GM21360 (cell line): ENCODE measurements at regions not wholly inside any gene's neighbourhood (a gene's known extent, or its start where the extent isn't known, plus 50 kb on each side); places are given as distances from the start of the nearest gene placed in this dataset.
A peak's percentile ranks its signal among the peaks of the same experiment; 100 is the strongest.
"Not testable (repeated sequence)": the region's sequence is repeated elsewhere in the genome, so short reads cannot be mapped to it uniquely, and the experiment has no call there.

ENCODE experiments used
- ATAC-seq: cut with Tn5 transposase; IDR thresholded peaks from one replicate; pipeline ENCODE4 v1.9.1; 2021; ENCODE audit warnings: mild to moderate bottlenecking, moderate library complexity; ENCODE audit not compliant: unreplicated experiment

DNA sequence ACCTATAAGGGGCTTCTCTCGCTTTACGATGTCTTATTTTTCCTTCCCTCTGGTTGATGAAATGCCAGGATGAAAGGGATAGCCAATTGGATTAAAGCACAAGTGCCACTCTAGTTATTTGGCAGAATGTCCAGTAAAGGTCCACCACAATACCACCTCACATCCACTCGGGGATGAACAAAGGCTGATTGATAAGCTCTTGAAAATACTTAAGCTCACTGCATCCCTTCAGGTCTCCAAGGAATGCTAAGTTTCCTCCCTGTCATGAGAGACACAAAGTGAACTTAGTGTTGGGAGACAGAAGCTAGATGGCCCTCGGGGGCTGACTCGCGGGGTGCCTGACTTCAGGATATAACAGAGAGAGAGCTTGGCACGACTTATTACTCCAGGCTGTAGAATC is 185.9 kb upstream of the ZNF644 start:
- ATAC-seq, result not testable (repeated sequence)

DNA sequence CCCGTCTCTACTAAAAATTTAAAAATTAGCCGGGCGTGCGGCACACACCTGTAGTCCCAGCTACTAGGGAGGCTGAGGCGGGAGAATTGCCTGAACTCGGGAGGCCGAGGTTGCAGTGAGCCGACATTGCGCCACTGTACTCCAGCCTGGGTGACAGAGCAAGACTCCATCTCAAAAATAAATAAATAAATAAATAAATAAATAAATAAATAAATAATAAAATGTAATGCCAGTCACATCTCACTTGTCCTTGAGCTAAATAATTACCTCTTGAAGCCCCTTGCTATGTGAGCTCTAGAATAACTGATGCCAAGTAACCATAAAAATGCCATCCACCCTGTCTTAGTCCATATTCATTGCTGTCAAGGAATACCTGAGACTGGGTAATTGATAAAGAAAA is 182.3 kb upstream of the ZNF644 start:
- not testable (repeated sequence) for ATAC-seq

DNA sequence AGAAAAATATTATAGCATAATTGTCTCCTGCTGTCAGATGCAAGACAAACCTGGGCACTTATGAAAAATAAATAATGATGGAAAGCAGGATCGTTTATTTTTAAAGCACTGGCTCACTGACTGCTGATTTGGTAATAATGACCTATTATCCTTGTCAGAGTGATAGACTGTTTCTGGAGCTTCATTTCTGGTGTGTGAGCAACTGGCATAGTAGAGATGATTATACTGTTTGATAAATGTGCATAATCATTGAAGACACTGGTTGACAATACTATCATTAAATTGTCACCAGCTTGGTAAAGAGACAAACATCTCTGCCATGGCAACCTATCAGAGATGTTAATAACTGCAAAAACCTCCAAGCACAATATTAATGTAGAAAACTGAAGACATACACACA is 179.9 kb upstream of the ZNF644 start:
- ATAC-seq, result no peak

DNA sequence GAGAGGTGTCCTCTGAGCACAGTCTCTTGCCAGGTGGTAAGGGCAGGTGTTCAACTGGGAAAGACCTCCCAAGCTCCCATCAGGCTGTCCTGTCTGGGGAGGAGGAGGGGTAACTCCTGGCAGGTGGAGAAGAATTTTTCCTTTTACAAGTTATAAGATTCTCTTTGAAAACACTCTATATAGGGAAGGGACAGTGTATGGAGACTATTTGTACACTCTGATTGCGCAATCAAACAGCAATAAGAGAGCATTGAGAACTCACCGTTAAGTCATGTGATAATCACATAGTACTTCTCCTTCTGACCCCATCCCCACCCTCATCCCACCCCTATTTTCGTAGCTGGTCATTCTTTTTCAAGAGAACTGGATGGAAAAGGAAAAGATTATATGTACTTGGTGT is 179.3 kb upstream of the ZNF644 start:
- ATAC-seq, result no peak

DNA sequence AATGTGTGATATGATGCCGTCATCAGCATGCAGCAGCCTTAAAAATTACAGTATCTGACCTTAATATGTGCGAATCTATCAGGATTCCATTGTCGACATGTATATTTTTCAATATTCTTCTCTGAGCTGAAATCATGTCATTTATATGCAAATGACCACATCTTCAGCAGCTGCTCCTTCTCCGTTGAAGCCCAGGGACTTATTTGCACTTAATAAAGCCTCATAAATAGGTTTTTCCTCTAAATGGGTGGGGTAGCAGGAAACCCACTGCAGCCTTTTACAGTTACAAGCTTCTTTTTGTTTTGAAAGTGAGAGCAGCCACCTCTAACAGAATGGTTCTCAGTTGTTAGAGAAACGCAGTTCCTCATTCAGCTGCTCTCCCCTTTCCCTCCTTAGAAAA is 178.8 kb upstream of the ZNF644 start:
- no peak for ATAC-seq

DNA sequence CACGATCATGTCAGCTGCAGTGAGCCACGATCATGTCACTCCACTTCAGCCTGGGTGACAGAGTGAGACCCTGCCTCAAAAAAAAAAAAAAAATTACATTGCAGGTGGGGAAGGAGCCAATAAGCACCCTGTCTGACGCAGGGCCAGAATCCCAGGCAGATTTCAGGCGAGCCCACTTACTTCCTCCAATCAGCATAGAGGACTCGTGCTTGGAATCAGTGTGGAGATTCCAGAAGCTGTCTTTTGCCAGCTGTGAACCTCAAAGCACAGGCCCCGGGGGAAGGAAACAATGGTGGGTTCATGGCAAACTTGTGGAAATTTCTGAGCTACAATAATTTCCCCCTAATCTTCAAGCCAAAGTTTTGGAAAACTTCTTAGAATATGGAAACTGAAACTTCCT is 178.2 kb upstream of the ZNF644 start:
- ATAC-seq, result no peak

DNA sequence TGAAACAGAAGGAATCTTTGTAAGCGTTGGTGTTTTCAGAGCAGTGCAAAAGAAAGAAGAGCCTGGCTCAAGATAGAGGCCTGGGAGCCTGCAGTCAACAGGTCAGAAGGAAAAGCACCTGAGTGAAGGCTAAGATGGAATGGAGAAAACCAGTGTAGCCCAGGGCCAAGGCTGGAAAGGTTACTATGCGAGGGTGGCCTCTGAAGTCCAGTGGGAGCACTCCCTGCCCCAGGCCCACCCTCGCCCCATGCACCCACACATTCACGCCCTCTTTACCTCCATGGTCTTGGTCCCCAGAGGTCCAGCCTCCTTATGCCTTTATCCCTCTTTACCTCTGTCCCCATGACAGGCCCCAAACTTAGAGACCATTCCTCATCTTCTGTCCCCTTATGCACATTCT is 169.2 kb upstream of the ZNF644 start:
- no peak for ATAC-seq

DNA sequence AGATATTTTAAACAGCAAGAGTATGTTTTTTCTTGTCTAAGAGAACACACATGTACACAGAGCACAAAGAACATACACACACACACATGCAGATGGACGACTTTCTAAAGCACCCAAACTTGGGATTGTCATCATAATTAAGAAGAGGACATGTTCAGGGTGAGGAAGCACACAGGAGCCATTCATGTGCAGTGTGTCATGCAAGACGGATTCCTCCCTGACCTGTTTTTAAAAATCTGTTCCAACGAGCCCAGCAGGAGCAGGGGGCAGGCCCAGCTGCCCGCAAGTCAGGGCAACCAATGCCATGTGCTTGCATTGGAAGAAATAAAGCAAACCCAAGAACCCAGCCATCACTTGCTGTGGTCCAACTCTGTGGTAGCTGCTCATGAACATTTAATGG is 167.3 kb upstream of the ZNF644 start:
- ATAC-seq, result no peak

DNA sequence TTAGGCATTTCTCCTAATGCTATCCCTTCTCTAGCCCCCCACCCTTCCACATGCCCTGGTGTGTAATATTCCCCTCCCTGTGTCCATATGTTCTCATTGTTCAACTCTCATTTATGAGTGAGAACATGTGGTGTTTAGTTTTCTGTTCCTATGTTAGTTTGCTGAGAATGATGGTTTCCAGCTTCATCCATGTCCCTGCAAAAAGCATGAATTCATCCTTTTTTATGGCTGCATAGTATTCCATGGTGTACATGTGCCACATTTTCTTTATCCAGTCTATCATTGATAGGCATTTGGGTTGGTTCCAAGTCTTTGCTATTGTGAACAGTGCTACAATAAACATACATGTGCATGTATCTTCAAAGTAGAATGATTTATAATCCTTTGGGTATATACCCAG is 161.0 kb upstream of the ZNF644 start:
- ATAC-seq, result not testable (repeated sequence)

DNA sequence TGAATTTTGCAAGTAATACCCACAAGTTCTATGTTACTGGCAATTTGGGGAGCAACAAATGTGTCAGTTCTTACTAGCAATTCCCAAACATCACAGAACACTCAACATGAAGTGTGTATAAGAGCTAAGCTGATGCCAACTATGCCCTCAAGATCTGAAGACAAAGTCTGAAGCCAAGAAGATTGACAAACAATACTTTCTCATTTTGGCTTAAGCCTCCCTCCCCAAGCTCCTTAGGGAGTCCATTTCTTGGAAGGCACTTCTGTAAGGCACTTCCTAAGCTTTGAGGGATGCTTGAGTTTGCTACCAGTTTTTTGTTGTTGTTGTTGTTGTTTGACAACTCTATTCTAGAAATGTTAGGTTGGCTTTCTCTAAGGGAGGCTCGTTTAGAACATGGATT is 154.4 kb upstream of the ZNF644 start:
- ATAC-seq, result no peak

DNA sequence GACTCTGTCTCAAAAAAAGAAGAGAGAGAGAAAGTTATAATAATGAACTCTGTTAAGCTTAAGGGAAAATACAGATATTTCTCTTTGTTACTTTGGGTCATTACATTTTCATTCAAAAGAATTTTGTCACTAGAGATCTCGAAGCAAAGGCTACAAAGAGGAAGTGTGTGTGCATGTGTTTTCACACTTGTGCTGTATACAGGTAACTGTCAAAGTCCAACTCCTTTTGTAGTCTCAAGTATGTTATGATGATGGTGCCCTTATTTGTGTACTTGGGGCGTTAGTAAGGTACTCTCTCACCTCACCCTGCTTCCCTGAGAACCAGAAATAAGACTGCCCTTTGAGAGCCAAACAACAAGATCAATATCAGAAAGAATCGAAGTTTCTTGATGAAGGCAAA is 152.9 kb upstream of the ZNF644 start:
- ATAC-seq, result no peak

DNA sequence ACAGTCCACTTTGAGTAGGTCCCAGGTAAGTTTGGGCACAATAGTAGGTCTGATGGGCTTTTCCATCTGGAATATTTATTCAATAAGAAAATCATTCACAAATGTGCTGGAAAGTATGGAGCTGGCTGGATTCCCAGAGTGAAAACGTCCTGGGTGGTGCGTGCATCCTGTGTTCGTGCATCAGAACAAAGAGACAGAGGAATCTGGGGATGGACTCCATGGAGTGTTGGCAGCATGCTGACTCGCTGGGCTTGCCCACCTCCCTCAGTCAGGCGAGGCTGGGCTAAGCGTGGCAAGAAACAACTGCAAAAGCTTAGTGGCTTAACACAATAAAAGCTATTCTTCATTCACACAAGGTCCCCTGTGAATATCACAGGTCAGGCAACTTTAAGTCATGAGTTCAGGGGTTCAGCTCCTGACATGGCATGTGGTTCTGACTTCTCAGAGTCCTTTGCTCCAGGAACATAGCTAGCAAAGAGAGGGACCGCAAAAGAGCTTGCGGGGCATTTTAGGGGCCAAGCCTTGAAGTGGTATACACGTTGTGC is 151.6 kb upstream of the ZNF644 start:
- no peak for ATAC-seq

DNA sequence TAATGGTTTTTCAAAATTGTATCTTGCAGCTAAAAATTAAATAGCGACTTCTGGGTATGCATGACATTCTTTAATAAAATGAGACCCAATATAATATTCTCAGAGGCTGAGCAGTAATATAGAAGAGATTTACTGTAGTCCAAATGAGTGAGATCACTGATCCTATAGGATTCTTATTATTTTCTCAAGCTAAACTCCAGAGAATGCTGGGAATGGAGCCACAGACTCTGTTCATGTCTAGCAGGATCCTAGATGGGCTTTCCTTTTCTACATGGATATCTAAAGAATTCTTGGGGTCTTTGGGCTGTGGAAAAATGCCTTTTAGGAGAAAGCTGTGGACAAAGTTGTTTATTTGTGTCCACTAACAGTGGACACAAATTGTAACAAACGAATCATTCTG is 150.7 kb upstream of the ZNF644 start:
- ATAC-seq, result no peak

DNA sequence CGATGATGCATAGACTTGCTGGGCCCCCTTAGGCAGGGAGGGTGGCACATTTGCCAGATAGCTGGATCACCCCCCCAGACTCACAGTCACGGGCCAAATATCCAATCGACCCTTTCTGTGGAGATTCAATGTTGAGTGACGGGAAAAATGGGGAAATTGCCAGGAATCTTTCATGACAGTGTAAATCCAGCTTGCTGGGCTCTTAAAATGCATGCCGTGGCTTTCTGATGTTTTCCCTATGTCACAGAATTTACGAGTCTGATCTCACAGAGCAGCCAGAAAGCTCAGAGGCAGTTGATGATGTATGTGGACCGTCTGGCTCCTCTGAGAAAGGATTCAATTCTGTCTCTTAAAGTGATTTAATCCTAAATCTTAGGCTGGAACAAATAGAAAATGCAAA is 150.1 kb upstream of the ZNF644 start:
- no peak for ATAC-seq

DNA sequence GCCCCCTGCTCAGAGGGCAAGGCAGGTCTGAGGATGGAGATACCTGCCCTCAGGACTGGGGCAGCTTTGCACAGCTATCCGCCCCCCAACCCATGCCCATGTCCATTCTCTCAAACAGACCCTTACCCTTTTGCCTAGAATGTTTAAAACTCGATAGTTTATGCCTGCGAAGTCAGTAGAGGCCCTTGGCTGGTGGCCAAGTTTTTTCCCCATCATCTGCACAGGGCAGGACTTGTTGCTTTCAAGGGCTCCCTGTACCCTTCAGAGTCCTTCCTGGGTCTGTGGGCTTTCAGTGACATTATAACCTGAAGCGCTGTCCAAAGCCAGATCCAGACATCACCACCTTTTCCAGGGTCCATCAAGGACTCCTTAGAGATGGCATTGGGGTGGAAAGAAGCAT is 148.7 kb upstream of the ZNF644 start:
- no peak for ATAC-seq

DNA sequence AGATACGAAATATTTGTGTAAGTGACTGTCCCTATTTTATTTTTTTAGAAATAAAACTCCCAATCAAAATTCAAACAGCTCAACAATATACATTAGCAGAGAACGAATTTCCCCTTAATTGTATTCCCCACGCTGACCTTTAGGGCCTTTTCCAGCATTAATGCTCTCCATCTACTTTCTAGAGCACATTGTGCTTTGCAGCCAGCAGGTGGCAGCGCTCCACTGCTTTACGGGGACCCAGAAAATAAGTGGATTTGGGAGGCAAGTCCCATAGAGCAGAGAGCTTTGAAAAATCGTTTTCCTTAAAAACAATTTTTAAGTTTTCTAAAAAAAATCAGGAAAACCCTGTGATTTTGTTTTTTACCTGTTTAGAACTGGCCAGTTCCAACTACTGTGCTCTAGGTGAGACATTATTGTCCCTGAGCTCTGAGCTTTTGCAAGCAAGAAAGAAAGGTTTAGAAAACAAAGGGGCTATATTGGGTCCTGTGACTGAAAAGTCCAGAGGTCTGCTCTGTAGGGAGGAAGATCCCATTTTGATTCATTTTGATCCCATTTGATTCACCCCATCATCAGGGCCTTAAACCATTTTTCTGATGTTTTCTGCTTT is 144.4 kb upstream of the ZNF644 start:
- ATAC-seq, result no peak

DNA sequence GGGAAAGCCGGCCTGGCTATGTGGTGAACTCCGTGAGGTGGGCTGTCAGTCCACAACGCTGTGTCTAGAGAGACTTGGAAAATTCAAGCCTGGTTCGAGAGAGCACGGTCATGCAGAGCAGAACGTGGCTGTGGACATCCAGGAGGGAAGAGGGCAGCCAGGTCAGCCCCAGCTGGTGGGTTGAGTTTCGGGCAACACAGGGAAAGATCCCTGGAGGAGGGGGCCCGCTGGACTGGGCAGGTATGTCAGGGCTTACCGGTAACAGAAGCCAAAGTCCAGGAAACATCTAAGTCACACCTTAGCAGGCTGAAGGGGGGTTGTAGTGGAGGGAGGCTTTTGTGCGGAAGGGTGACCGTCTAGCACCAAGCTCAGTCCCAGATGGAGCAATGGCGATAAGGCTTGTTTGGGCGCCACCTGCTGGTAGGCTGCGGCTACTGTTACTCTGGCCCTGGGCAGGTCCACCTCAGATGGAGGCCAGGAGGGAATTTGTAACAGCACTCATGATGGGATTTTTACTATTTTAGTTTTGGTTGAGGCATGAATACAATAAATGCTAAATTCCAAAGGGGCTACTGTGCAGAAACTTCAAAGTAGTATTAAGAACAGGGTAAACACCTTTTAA is 143.3 kb upstream of the ZNF644 start:
- peak; percentile 85 for ATAC-seq

DNA sequence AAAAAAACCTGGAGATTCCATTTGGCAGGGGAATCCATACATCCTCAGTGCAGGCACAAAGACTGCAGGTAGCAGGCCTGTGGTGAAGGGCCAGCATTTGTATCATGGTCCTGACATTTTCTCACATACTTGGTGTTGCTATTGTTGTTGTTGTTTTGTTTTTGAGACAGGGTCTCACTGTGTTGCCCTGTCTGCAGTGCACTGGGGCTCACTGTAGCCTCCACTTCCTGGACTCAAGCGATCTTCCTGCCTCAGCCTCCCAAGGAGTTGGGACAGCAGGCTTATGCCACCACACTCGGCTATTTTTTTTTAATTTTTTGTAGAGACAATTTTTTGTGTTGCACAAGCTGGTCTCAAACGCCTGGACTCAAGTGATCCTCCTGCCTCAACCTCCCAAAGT is 140.8 kb upstream of the ZNF644 start:
- no peak for ATAC-seq

DNA sequence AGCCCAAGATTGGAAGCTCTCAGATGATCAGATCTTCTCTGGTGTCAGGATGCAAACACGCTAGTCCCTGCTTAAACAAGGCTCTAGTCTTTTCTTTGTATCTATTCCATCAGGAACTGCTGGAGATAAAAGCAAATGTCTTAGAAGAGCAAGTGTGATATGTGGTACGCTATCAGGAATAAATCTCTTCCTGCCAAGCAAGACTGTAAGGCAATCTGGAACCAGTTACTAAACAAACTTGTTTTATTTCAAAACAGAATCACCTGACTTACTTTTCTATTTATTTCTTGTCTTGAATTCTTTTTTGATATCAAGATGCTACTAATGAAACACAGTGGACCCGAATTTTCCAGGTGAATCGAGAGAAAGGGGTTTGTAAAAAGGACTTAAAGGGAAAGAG is 139.9 kb upstream of the ZNF644 start:
- ATAC-seq, result no peak

DNA sequence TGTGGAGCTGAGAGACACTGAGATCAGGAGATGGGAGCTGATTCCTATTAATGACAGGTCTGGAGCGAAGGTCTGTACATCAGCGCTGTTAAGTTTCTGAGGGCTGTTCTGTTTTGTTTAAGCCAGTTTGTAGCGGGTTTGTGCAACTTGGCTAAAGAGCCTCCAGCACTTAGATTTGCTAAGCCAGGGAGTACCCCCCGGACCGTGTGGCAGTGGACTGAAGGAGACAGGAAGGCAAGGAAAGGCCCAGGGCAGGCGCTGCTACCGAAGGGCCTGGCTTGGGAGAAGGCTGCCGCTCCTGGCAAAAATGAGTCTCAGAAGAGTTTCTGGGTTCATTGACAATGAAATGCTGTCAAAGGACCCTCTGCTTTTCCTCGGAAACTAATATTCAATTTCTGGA is 139.3 kb upstream of the ZNF644 start:
- no peak for ATAC-seq

DNA sequence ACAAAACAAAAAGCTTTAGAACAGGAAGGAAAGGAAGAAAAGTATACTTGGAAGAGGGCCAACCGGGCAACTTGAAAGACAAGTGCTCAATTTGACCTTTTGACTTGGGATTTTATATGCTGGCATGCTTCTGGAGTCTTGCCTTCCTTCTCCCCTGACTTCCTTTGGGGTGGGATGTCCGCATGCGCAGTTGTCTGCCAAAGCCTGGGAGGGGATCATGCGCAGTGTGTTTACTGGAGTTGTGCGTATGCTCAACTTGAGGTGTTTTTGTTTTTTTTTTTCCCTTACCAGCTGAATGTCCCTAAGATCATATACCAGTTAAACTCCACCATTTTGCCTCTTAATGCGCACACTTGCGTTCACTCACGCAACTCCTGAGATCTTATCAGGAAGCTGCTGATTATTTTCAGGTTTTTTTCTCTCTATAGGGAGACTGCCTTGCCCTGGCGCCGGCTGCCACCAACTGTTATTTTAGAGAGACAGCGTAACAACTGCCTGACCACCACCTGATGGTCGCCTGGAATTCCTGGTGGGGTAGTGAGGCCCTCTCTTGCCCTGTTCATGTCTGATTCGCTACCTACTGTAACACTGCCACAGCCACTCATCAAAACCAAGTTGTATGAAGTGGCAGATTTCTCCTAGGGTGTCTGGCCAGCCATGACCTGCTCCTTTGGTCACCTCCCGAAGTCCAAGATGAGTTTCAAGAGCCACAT is 138.7 kb upstream of the ZNF644 start:
- ATAC-seq, result no peak

DNA sequence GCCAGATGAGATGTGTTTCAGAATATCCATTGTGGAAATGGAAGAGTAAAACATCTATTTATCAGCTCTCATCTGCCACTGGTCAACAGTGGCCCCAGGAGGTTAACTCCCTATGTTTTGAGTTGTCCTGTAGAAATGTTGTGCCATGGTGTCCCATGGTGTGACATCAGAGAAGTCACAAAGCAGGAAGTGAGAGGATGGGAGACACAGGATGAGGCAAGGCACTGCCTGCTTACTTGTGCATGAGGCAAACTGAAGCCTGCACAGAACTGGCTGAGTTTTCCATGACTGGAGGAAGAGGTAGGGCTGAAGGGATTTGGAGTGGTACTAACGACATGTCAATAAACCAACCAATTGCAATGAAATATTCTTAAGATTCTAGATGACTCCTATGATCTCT is 131.5 kb upstream of the ZNF644 start:
- no peak for ATAC-seq
